Uterus (tissue), 2 donors: ENCODE measurements at regions not wholly inside any gene's neighbourhood (a gene's known extent, or its start where the extent isn't known, plus 50 kb on each side); places are given as distances from the start of the nearest gene placed in this dataset.

Source experiments
- CTCF ChIP-seq, 4 experiments: fragments of 200-600 bp in 2 of 4; fragments of 450-650 bp in 2 of 4; sonication (generic) in 2 of 4; IDR thresholded peaks; one replicate each; pipeline ENCODE4 v1.5.1; 2016 to 2019; ENCODE audit warnings: antibody characterized with exemption in 4 of 4, mild to moderate bottlenecking in 2 of 4, moderate library complexity in 1 of 4
- POLR2A ChIP-seq, 2 donors: fragments of 450-650 bp; IDR thresholded peaks; one replicate each; pipeline ENCODE4 v1.6.1; 2016; ENCODE audit warnings: antibody characterized with exemption in 2 of 2, mild to moderate bottlenecking in 1 of 2, moderate library complexity in 1 of 2

- TF ChIP-seq CTCF (IDR thresholded peaks at IDR 0.05) (no peak), POLR2A (IDR thresholded peaks at IDR 0.05) (no peak)
Observed at GRCh38 chr2:78077633-78078032, 555.5 kb upstream of the LRRTM4 start.
